Posterior vena cava (tissue), 2 donors: ENCODE measurements at regions not wholly inside any gene's neighbourhood (a gene's known extent, or its start where the extent isn't known, plus 50 kb on each side); places are given as distances from the start of the nearest gene placed in this dataset.
"Not testable (repeated sequence)": the region's sequence is repeated elsewhere in the genome, so short reads cannot be mapped to it uniquely, and the experiment has no call there.

Experiments
- DNase-seq: peaks from one replicate; pipeline ENCODE4 v3.0.0-alpha.2; 2020; ENCODE audit warnings: low spot score
- intact Hi-C, 2 donors: fragments of 100-400 bp; cut with DNase I; formaldehyde crosslinking; loops; one replicate each; pipeline versions ENCODE4 v1.14.1 to v1.14.2; 2022 to 2023
- donor health status: DM: yes; HTN: yes; CAD: no.
- donor health status: DM: yes; HTN: yes; CAD: no.

DNA sequence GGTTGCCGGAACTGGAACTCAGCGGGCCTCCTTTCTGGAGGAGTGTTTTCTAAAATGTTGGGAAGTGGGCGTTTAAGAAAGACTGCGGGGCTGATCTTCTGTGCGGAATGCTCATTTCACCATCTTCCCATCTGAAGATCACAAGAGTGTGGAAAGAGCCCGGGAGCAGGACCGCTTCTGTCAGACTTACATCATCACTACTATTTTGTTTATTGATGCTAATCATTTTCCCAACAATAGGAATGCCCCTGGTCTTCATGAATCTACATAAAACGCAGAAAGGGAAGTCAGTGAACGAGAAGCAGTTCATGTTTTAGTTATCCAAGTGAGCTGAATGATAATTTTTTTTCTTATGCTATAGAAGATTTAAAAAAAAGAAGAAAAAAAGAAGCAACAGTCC is 447.8 kb upstream of the MKI67 start:
- intact Hi-C loops = no loop called here

DNA sequence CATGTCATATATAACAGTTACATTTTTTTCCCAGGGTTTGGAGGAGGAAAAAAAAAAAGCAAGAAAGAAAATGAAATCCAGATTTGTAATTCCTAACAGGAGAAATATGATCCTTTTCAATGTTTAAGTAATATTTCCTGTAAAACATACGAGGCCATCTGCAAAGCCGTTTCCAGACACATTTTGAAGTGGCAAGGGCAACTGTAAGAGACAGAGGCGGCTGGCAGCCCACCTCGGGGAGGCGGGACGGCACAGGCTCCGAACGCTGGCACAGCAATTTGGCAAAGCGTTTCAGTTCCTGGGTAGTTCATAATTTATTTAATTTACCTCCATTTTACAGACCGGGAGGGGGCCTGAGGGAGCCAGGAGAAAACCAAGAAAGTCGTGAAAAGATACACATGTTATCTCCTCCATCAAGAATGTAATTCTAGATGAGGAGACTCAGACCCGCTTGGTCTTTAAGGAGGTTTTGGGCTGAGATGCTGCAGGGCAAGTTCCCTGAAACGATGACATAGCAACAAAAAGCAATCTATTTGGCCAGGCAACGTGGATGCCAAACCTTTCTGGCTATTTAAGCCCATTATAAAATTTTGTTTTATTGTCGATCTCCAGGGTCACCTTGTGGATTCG is 448.5 kb upstream of the MKI67 start:
- intact Hi-C loops = no loop called here
- no peak for DNase-seq

More for the DNA sequence above, 447.8 kb upstream of the MKI67 start:
- DNase-seq = no peak

GRCh38 chr10:128575761-128576160 is 449.5 kb upstream of the MKI67 start:
- intact Hi-C loops = no loop called here
- no peak for DNase-seq

GRCh38 chr10:128576336-128576735 is 450.1 kb upstream of the MKI67 start:
- DNase-seq = no peak
- intact Hi-C loops = no loop called here

DNA sequence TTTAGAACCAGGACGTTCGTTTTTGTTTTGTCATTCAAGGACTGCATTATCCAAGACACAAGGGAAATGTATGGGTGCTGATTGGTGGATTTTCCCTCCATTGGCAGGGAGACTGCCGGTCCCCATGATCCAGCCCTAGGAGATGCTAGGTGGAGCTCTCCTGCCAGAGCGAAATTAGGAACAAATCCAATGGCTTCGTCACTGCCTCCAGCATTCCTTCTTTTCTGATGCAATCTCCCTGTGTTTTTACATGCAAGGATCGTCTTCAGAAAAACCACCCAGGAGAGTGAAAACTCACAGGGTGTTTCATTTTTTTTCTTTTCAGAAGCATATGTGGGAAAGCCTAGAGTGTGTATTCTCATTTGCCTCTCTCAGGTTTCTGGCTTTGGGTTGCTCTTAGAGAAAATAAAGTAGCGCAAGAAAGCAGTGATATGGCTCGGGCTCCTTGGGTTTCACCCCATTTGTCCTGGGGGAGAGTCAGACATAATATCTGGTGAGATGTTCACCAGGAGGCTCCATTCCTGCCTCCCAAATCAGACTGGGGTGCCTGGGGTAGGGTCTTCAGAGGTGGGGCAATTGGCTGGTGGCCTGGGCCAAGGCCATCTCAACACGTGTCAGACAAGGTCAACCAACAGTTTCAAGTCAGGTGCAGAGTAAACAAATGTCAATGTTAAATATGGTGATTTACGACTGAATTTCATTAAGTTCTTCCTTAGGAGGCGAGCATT is 450.9 kb upstream of the MKI67 start:
- no peak for DNase-seq
- intact Hi-C loops = no loop called here

DNA sequence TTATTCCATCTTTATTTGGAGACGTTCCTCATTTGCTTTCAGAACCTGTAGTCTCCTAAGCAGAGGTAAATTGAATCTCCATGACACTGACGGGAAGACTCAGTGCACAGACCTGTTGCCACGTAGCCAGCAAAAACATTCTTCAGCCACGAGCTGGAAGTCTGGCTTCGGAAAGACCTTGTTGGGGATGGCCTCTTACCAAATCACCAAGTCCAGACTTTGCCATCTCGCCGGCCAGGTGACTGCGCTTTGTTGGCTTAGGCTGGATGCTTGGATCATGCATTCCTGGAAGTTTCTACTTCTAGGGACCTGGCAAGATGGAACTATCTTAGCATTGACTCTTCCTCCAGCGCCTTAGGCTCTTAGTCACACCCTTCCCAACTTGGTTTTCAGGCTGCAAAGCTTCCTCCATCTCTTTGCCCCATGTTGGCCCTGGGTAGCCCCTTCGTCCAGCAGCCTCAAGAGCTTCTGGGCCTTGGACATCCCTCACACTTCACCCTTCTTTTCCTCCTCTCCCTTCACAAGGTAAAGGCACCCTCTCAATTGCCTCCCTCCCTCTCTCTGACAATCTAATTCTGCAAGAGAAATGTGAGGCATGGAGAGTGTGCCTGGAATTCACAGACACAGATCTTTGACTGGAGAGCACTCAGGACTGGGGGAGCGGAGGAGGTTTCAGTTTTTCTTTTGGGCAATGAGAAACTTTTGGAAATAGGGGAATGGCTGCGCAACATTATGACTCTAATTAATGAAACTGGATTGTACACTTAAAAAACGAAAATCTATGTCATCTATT is 451.9 kb upstream of the MKI67 start:
- intact Hi-C loops = no loop called here
- DNase-seq = no peak

GRCh38 chr10:128578766-128579165 is 452.5 kb upstream of the MKI67 start:
- no peak for DNase-seq
- intact Hi-C loops = no loop called here

DNA sequence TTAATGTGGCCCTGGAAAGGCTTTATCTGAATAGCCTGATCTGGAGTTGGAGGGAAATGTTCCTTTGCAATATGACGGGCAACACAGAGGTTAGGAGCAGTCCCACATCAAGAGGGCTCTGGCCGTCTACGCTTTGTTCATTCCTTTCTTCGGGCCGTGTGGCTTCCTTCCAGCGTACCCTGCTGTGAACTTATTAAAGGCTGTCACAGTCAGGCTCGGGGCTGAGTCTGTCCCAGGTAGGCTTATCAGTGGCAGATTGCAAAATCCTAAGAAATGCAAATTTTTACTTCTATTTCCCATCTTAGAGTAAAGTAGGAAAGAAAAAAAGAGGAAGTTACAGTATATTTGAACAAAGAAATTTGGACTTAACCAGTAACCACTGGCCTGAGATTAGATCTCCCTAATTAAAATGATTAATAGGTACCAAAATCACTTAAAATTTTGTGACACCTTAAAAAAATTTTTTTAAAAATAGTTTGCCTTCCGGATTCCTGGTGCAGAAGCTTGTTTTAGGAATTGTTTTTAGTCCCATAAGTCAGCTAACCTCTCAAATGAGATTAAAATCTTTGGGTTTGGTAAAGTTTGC is 453.1 kb upstream of the MKI67 start:
- intact Hi-C loops = no loop called here

DNA sequence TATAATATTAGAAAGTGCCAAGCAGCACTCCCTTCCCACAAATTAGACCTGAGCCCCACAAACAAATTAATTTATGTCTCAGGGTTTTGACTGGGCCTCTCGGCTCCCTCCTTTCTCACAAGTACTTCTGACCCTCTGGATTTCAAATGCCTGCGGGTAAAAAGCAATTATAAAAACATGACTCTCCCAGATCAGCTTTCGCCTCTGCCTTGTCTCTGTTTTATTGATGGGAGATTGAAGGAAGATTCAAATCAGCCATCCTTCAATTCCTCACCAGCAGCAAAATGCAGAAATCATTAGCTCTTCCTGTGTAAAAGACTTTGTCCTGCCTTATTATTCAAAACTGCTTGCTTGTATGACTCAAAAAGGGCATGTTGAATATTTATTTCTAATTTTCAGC is 453.7 kb upstream of the MKI67 start:
- intact Hi-C loops = no loop called here
- DNase-seq = no peak

More for the DNA sequence above, 453.1 kb upstream of the MKI67 start:
- DNase-seq = no peak

GRCh38 chr10:128583125-128583524 is 456.9 kb upstream of the MKI67 start:
- DNase-seq, intact Hi-C loops: not testable (repeated sequence)

DNA sequence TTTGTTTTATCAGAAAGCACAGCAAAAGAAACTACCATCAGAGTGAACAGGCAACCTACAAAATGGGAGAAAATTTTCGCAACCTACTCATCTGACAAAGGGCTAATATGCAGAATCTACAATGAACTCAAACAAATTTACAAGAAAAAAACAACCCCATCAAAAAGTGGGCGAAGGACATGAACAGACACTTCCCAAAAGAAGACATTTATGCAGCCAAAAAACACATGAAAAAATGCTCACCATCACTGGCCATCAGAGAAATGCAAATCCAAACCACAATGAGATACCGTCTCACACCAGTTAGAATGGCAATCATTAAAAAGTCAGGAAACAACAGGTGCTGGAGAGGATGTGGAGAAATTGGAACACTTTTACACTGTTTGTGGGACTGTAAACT is 460.4 kb upstream of the MKI67 start:
- DNase-seq, intact Hi-C loops: not testable (repeated sequence)

- no peak for DNase-seq
- intact Hi-C loops = no loop called here
Measured at GRCh38 chr10:128587689-128588088, 461.5 kb upstream of the MKI67 start.

DNA sequence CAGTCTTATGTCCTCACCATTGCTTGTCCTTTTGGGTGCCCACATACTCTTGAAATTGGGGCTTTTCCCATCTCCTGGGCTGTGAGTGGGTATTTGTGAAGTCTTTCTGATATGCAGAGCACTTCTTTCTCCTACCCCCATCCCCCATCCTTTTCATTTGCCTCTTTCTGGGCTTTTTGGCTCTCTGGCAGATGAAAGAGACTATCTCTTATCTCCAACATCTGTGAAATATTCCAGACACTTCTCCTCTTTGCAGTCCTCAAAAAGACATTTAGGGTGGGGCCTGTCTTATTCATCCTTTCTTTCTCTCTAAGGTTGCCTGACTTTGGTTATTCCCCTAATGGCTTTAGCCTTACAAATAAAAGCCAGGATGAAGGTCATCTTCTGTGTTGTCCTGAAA is 462.2 kb upstream of the MKI67 start:
- no peak for DNase-seq
- intact Hi-C loops = no loop called here

DNA sequence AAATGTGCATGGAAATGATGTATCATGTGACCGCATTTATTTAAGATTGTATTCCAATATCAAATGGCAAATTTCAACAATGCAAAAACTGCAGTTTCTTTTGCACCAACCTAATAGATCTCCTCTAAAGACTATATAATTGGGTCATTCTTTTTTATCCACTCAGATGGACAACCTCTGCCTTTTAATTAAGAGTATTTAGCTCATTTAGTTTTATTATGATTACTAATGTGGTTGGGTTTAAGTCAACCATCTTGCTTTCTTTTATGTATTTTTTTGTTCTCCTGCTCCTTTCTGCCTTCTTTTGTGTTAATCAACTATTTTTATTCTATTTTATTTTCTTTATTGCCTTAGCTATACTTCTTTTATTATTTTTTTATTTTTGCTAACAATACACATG is 468.5 kb upstream of the MKI67 start:
- intact Hi-C loops = no loop called here
- DNase-seq = no peak

- no peak for DNase-seq
- intact Hi-C loops = no loop called here
Measured at GRCh38 chr10:128596906-128597305, 470.7 kb upstream of the MKI67 start.

- DNase-seq = no peak
- intact Hi-C loops = no loop called here
Measured at GRCh38 chr10:128599030-128599429, 472.8 kb upstream of the MKI67 start.

DNA sequence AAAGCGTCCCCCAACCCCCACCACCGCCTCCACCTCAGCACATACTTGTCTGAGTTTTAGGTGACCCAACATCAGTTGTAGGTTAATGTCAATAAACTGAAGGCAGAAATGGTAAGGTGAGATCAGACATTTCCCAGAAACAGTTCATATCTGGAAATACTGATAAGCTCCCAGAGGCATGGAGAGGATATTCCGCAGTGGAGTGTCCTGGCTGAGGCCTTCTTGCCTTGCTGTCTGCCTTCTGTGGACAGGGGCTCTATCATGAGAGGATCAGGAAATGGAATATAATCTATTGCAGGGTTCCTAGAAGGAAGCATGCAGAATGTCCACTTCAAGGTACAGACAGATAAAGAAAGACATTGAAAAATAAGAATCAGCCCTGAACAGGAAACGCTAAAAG is 473.3 kb upstream of the MKI67 start:
- intact Hi-C loops = no loop called here
- no peak for DNase-seq

GRCh38 chr10:128602183-128602582 is 476.0 kb upstream of the MKI67 start:
- intact Hi-C loops = no loop called here
- DNase-seq = no peak

DNA sequence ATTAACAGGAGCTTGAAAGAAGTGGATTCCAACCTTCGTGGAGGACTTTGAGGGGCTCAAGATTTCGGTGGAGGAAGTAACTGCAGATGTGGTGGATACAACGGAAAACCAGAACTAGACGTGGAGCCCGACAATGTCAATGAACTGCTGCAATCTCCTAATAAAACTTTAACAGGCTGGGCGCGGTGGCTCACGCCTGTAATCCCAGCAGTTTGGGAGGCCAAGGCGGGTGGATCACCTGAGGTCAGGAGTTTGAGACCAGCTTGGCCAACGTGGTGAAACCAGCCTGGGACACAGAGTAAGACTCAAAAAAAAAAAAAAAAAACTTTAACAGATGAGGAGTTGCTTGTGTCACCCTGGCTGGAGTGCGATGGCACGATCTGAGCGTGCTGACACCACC is 477.8 kb upstream of the MKI67 start:
- no peak for DNase-seq
- intact Hi-C loops = no loop called here

DNA sequence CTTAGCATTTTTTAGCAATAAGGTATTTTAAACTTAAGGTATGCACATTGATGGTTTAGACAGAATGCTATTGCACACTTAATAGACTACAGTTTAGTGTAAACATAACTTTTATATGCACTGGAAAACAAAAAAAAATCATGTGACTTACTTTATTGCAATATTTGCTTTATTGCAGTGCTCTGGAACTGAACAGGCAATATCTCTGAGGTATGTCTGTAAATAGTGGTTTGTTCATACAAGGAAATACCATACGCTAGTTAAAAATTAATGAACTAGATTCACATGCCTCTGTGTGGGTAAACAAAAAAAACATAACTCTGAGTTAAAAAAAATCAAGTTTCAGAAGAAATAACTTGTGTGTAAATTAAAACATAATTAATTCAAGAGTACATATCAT is 479.0 kb upstream of the MKI67 start:
- no peak for DNase-seq
- intact Hi-C loops = no loop called here
